GM21619 (cell line): ENCODE measurements at regions not wholly inside any gene's neighbourhood (a gene's known extent, or its start where the extent isn't known, plus 50 kb on each side); places are given as distances from the start of the nearest gene placed in this dataset.

Source experiments
- ATAC-seq: cut with Tn5 transposase; IDR thresholded peaks from one replicate; pipeline ENCODE4 v1.9.1; 2021; ENCODE audit not compliant: unreplicated experiment

DNA sequence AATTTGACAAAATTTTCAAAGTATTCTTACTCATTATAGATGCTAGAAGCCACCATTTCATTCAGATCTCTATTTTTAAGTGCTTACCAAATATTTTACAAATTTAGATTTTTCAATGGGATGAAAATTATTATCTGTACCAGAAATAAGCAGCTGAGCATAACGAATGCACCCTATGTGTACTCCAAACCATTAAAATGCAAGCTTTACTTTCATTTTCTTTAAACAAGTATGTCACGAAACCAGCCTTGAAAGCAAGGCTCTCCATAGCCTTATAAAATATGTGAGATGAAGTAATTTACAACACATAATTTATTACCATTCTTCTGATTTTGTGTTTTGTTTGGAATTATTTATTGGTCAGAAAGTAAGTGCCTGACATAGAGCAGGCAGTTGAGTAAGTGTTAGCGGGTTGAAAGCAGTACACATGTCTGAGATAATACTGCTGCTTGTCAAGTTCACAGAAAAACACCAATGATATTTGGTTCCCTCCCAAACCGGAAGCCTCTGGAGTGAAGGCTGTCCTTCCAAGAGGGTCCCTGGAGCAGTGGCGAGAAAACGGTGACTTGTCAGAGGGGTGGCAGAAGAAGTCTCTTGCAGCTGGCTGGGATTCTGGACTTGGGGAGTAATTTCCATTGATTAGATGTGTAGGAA is 322.7 kb upstream of the PFKP start:
- ATAC-seq = no peak

GRCh38 chr10:2734603-2735002 is 332.7 kb upstream of the PFKP start:
- no peak for ATAC-seq

GRCh38 chr10:2733278-2733963 is 333.9 kb upstream of the PFKP start:
- ATAC-seq = no peak

GRCh38 chr10:2731940-2732339 is 335.4 kb upstream of the PFKP start:
- no peak for ATAC-seq

DNA sequence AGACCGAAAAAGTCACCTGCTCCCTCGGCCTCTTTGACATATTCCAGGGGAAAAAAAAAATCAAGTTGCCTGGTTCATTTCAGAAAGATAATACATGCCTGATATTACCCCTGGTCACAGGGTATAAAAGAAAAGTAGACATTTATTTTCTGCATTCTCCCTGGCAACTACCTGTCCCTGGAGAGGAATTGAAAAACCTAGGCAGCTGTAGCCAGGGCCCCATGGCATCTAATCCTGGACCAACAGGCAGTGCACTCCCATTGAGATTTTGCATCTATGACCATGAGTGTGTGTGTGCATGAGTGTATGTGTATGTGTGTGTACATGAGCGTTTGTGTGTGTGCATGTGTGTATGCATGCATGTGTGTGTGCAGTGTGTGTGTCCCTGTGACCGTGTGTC is 338.2 kb upstream of the PFKP start:
- ATAC-seq = no peak

GRCh38 chr10:2728087-2728486 is 339.3 kb upstream of the PFKP start:
- ATAC-seq = no peak

DNA sequence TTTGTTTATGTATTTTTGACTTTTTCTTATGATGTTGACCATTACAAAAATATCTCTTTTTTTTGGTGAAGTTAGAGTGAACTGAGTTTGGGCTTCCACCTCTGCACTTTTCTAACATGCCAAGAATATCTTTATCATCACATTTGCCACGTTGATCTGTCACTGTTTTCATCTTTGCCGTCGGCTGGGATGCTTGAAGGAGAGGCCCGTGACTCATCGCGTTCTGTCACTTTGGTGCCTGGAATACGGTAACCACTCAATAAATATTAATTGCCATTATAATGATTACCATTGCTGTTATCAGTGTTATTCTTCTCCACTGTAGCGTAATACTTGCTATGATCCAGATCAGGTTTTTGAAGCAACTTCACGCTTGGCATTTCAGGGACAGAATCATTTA is 350.8 kb upstream of the PFKP start:
- ATAC-seq = no peak

- ATAC-seq = no peak
These were observed 352.8 kb upstream of the PFKP start for GRCh38 chr10:2714597-2714996.

DNA sequence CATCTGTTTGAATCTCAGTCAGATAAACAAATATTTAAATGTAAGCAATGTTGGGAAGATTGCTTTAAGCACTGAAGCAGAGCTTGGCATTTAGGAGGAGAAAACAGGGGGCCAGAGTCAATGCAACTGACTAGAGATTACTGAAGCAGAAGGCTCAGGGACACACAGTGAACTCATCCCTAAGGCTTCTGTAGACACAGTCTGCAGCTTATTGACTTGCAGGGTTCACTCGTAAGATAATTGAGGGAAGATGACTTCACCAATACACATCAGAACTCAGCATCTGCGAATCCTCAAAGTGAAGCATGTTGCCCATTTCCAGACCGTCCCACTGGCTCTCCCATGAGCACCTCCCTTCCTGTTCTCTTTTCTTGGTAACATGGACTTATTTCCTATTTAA is 363.4 kb upstream of the PFKP start:
- no peak for ATAC-seq

DNA sequence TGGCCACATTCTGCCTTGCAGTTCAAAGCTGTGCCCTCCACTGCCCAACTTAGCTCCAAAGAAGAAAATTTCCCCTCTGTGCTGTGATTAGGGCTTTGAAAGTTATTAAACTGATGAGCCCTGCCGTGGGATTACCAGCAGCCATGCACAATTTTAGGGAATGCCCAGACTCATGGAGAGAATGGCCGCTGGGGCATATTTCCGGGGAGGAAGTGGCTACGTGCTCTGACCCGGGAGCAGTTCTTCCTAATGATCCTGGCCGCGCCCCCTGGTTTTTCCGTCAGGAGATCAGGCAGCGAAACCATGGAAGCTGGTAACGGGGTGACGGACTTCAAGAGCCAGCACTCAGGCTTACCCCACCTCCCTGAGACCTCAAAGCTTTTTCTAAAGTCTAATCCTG is 365.5 kb upstream of the PFKP start:
- ATAC-seq = no peak

DNA sequence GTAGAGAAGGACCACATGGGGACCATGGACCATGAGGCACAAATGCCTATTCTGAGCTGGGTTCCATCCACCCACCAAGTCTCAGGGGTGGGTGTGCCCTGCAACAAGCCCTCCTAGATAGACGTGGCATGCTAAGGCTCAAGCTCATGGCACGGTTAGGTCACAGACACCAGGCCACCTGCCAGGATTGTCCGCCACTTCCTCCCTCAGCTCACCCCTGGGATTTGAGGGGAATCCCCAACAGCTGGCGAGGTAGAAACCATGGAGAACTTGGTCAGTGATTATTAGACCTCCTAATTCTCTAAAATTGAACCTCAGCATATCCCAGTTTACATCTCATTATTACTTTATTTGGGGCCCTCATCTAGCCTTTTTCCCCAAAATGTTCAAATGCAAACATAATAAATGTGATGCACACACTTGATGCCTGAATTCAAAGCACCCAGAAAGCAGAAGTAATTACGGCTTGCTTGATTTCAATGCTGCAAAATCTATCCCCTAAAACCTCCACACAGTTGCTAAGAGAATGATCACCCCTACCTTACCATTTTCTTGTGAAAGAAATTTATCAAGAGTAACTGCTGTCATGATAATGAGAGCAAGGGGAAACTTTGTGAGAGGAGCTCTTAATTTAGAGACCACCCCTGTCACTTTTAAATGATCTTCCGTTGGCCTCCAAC is 366.6 kb upstream of the PFKP start:
- no peak for ATAC-seq

- no peak for ATAC-seq
These were observed 378.4 kb upstream of the PFKP start for GRCh38 chr10:2688958-2689357.

- no peak for ATAC-seq
These were observed 380.7 kb upstream of the PFKP start for GRCh38 chr10:2686691-2687090.

DNA sequence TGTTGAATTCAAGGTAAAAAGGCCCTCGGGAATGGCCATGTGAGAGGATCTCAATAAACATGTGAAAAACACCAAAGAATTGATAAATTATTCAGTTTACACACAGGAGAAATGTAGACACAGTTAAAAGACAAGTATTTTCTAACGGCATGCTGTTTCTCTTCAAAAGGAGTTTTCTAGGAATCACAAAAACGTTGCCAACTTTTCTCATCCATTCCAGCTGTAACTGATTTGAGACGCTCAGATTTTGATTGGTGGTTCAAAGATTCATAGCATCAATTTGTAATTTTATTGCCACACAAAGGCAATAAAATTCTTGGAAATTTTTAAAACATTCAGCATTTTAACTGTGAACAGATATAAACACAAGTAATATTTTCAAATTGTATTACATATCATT is 384.9 kb upstream of the PFKP start:
- no peak for ATAC-seq

- no peak for ATAC-seq
These were observed 385.5 kb upstream of the PFKP start for GRCh38 chr10:2681891-2682290.

GRCh38 chr10:2680821-2681220 is 386.5 kb upstream of the PFKP start:
- no peak for ATAC-seq

DNA sequence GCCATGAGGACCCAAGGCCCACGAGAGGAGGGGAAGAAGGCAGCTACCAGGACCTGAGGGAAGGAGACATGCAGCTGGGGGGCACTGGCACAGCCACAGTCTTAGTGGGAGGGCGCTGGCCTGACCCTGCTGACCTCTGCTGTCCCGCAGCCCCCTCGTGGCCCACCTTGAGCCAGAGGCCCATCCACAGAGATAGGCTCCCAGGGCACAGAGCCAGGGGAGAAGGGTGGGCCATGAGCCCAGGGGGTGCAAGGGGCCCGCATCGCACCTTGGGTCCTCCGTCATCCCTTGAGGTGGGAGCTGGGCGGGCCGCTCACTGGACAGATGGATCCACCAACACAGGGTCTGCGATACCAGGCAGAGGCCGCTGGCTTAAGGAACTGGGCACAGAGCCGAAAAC is 387.7 kb upstream of the PFKP start:
- ATAC-seq = no peak

DNA sequence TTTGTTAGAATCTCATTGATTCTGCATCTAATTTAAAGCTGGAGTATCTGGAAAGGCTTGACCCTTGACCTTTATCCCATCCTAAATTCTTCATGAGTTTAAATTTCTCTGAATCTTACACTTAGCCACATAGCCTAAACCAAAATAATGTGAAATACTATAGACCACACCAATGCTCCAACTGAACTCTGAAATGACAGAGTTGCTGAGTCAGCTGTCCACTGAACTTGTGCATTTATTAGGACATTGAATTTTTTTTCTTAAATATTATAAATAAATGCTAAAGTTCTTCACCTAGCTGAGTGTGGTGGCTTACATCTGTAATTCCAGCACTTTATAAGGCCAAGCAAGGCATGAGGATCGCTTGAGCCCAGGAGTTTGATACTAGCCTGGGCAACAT is 390.9 kb upstream of the PFKP start:
- ATAC-seq = no peak

GRCh38 chr10:2674451-2674850 is 392.9 kb upstream of the PFKP start:
- ATAC-seq = no peak

DNA sequence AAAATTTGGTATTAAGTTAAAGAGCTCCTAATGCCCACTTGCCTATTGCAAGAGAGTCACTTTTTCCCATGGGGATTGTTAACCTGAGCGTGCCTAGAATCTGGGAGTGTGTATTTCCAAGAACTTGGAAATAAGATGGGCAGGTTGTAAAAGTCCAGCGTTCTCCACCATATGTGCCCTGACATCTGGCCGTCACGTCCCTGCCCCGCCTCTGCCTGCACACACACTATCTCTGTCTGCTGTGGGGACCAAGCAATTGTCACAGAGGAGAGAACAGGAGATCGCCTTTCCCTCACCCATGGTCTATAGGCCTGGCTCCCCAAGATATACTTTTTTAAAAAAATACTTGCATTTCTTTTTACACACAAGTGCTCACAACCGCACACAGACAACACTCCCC is 396.5 kb upstream of the PFKP start:
- ATAC-seq = no peak

GRCh38 chr10:2665772-2666171 is 401.6 kb upstream of the PFKP start:
- ATAC-seq = no peak

DNA sequence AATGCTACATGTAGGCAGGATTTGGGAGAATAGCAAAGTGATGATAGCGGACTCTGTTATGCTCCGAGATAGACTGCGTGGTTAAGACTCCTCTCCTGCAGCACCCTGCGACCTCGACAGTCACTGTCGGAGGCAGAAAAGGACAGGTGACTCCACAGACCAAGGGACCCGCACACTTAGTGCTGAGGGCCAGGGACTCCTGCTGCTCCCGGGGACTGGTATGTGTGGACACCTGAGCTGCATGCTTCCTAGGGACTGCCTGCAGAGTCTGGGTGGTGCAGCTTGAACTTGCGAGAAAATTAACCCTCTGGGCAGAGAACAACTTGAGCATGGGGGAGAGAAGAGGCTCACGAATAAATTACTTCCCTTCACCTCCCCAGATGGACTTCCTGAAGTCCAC is 407.1 kb upstream of the PFKP start:
- ATAC-seq = no peak
